HG02678 (cell line): ENCODE measurements at regions not wholly inside any gene's neighbourhood (a gene's known extent, or its start where the extent isn't known, plus 50 kb on each side); places are given as distances from the start of the nearest gene placed in this dataset.

Experiments
- ATAC-seq: cut with Tn5 transposase; IDR thresholded peaks from one replicate; pipeline ENCODE4 v1.9.1; 2021; ENCODE audit warnings: mild to moderate bottlenecking, moderate library complexity; ENCODE audit not compliant: unreplicated experiment

DNA sequence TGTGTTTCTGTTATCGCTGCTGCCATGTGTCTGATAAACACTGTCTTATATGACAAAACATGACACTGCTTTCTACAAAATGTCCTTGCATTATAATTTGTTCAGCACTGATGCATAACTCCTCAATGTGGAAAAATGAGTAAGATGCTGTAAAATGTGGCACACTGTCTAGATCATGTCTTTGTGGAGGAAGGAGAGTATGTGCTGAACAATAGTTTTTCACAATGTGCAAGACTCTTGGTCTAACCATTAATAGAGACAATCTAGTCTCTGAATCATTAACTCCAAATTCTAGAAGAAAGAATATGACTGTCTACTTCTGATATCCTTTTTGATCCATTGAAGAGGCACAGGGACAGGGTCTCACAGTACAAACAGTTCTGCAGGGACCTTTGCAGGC is 127.9 kb upstream of the RARB start:
- no peak for ATAC-seq

DNA sequence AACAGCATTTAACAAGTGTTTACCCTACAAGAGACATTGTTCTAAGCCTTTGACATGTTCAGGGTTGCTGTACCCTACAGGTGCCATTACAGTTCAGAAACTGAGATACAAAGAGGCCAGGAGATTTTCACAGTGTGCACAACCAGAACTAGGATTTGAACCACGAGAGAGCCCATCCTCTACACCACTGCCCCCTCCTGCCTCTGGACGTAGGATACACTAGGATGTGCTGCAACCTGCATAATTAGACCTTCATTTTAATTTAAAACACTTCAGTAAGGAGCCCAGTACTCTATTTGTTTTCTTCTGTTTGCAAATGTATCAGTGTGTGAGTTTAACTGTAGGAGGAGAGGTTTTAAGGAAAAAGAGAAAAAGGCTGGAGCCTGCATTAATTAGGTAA is 123.1 kb upstream of the RARB start:
- no peak for ATAC-seq

DNA sequence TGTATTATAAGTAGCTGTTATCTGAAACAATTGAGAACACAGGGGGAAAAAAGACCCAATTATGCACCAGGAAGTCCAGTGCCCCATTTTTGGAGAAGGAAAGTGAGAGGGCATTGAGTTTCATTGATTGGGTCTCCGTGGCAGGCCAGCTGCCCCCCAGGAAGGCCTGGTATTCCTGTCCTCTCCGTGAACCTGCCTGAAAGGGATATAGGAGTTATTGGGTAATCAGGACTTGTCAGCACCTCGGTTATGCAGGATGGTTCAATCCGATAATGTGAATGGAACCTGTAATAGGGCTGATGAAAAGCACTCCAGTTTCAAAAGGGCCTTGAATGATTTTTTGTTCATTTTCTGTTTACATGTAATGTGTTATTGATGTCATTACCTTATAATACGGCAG is 122.0 kb upstream of the RARB start:
- no peak for ATAC-seq

DNA sequence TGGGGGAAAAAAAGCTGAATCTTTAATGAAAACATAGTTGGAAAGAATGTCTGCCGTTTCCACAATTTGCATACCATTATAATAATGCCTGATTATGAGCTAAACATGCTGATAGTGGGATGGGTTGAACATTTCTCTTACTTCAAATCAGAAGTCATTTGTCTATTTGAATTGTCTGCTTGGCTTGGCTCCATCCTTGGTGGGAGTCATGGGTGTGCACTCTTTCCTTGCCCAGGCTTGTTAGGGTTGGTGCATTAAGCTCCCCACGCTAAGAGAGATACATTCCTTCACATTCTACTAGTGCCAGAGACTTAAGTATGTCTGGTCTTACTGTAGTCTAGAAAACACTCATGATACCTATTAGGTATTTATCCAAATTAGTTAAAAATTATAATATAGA is 121.4 kb upstream of the RARB start:
- no peak for ATAC-seq

DNA sequence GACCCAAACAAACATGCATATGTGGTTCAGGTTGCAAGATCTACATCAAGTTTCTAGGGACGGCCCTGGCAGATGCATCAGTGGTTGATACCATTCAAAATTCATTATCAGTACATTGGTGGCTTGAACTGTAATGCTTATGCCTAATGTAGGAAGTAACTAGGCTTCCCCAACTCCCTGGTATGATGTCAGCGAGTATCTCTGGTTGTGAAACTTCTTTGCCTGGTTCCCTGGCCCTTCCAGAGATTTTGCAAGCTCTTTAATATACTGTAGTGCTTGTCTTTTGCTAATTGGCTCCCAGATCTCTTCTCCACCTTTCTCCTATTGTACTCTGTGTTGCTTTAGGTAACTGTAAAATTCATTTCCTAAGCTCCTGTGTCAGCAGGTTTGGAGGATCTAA is 114.8 kb upstream of the RARB start:
- no peak for ATAC-seq

DNA sequence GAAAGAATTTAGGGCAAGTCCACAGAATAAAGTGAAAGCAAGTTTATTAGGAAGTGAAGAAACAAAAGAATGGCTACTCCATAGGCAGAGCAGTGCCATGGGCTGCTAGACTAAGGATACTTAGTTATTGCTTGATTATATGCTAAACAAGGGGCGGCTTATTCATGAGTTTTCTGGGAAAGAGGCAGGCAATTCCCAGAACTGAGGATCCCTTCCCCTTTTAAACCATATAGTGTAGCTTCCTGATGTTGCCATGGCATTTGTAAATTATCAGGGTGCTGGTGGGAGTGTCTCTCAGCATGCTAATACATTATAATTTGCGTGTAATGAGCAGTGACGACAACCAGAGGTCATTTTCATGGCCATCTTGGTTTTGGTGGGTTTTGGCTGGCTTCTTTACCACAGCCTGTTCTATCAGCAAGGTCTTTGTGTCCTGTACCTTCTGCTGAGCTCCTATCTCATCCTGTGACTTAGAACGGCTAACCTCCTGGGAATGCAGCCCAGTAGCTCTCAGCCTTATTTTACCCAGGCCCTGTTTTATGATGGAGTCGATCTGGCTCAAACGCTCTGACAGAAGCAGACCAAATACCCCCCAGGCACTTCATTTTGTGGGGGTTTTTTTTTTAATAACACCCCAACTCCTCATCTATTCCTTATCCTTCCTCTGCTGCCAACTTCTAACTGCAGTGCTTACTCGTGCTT is 103.0 kb upstream of the RARB start:
- ATAC-seq, result no peak

DNA sequence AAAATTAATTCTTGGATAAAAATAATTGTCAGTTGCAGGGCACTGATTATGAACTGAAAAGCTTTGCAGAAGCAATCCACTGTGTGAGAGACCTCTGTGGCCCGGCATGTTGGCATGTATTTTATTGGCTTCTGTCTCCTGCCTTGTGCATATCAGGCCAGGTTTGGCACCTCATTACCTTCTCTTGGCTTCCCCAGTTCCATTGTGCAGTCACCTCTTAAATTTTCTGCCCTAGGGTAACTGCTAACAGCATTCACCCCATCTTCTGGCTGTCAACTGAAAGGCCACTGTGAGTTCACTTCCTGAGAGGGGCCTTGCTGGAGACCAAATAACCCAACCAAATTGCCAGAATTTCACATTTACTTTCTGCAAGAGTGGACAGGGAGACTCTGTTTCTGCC is 92.7 kb upstream of the RARB start:
- ATAC-seq, result no peak

DNA sequence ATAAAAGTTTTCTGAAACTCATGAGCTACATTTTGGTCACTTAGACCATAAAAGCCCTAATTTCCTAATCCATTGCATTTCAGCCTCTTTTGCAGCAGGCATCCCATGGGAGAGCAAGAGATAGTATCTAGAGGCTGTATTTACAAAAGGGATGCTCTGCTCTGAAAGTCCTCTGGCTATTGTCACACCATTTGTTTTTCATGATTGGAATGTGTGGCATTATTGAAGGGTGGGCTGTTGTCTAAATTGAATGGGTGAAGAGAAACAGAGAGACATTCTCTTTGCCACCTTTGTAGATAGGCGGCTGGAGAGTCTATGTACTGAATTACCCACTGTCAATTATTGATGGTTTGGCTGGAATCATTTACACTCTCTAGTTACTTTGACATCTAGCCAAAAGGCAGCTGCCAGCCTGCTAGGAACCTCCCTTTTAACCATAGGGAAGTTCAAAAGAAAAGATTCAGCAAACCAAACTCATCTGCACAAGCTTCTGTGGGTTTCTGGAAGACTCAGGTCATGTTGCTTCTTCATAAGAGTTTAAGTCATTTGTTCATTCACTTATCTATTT is 89.8 kb upstream of the RARB start:
- no peak for ATAC-seq

DNA sequence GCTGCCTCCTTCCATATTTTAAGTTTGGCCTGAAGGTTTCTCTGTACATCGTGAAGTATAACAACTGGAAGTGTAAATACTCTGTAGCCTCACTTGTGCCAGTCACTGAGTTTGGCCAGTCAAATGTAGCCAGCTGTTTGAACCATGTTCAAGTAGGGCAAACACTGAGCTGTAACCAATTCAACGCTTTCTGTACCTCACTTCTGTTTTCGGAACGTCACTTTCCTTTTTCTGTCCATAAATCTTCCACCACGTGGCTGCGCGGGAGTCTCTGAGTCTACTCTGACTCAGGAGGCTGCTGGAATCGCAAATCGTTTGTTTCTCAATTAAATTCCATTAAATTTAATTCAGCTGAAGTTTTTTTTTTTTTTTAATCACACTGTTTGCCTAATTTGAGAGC is 88.8 kb upstream of the RARB start:
- no peak for ATAC-seq

DNA sequence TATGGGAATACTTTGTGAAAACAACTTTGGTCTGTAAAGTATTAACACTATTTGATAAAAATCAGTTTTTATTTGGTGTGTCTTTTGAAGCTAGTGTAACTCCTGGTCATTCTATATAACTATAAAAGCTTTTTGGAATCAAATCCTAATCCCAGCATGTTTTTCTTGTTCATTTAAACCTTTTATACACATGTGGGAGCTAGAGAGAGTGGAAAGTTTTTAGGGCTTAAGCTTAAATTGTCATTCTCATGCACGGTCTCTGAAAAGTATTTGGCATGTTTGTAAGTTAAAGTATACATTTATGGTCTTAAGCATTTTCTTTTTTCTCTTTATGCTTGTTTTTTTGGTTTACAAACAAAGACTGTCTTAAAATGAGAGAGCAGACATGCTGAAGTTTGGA is 83.4 kb upstream of the RARB start:
- ATAC-seq, result no peak

DNA sequence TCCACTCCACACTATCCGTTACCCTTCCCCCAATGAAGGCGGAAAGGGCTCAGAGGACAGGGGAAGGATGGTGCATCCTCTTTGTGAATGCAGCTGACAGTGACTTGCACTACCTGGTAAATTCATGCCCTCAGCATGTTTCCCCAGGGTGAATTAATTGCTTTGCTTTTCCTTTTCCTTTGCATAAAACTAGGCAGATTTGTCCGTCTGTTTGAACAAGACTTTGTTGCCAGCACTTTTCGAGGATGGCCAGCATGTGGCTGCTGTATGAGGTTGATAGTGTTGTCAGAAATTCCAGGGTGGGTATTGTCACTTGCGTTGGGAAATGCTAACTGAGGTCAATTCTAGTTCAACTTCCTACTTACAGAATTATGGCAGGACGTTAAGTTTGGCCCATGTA is 79.0 kb upstream of the RARB start:
- no peak for ATAC-seq

DNA sequence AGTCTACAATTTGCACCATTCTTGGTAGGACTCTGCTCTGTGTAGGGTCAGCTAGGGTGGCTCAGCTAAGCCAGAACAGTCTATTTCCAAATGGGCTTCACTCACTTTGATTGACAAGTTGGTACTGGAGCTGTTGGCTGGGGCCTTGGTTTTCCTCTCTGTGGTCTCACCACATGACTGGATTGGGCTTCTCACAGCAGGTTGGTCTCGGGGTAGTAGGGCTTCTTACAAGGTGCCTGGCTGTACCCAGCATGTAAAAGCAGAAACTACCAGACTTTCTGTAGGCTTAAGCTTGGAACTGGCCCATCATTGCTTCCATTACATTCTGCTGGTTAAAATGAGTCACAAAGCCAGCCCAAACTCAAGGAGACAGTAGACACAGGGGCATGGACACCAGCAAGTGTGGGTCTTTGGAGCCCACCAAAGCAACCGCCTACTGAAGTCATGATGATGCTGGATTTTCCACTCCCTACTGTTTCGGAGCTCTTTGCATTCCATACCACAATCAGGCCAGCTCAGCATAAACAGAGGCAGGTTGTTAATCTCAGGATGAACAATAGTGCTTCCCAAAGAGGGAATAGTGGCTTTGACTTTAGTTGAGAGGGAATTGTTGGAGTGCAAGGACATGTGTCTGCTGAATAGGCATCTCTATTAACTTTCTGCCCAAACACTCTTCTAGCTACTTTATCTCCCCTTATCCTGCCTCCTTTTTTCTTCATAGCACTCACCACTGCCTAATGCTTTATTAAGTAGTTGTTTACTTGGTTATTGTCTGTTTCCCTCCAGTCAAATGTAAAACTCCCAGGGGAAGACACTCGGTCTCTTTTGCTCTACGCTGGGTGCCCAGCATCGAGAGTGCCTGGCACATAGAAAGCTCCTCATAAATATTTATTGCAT is 78.0 kb upstream of the RARB start:
- no peak for ATAC-seq

DNA sequence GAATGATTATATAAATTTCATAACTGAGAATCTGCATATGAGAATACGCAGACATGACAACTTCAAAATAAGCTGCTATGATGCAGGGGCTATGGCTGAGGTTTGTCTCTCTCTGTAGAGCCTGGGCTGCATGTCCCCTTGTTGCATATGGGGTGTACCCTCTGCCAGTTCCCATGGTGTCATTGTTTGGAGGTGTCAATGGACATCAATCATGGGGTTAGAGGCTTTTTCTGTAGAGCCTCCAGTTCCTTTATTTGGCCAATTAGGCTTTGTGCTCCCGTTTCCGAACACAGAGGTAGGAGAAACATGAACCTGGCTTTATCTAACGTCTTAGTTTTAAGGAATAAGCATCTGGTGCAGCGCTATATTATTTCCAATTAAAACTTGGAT is 77.3 kb upstream of the RARB start:
- no peak for ATAC-seq

DNA sequence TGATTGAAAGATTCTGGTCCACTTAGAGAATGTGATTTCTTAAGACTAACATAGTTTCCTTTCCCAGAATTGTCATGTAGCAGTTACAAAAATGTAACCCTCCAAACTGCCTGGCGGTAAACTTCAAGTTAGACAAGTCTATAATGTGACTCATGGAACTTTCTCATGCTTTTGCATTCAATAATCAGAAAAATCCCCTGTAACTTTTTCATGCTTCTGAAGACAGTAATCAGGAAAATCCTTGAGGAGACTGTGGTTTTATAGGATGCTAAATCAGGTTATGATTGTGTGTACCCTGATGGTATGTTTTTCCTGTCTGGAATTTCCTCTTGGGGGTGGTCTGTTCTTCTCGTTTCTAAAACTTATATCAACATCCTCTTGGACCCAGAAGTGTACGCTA is 74.0 kb upstream of the RARB start:
- ATAC-seq, result no peak

DNA sequence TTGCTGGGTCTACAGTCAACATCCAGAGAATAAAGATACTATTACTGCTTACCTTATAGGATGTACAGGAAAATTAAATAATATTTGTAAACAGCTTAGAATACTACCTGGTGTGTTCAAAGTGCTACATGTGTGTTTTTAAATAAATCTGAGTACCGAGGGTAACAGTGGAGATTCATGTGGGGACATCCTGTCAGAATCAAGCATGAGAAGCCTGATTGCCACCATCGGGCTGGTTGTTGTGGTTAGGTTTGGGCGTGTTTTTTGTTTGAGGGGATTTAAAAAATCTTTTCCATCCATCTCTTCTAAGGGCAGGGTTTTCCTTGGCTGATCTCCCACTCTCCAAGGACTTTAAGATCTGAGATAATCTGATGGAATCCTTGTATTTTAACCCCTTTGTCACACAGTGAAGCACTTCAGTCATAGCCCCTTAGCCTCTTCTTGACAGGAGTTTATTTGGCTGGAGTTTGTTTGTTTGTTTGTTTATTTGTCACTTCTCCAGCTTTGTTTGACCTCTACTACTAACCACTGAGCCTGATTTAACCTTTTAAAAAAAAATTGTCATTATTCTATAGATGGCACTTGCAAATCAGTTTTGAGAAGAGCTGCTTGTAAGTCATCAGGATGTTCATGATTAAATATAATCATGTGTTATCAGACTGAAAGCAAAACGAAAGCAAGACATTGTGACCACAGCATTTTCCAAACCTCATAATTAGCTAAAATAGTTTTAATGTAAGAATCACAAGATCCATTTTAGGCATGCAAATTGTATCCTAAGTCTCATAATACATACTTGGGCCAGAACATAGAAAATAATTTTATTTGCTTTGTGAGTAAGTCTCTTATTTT is 72.8 kb upstream of the RARB start:
- ATAC-seq, result no peak

DNA sequence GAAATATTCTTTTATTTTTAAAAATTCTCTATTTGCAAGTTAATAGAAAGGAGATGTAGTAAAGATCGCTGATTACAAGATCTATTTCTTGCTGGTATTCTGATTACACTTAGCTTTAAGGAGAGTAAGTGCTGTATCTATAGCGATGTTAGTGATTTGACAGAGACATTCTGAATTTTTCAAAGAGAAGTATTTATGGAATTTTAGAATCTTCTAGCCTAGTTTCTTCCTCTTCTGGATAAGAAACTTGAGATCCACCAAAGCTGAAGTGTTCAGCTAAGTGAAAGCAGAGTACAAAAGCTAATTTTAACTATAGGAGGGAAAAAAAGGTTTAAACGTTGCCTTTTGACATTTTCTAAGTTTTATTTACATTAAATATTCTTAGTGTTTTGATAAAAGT is 72.1 kb upstream of the RARB start:
- no peak for ATAC-seq

DNA sequence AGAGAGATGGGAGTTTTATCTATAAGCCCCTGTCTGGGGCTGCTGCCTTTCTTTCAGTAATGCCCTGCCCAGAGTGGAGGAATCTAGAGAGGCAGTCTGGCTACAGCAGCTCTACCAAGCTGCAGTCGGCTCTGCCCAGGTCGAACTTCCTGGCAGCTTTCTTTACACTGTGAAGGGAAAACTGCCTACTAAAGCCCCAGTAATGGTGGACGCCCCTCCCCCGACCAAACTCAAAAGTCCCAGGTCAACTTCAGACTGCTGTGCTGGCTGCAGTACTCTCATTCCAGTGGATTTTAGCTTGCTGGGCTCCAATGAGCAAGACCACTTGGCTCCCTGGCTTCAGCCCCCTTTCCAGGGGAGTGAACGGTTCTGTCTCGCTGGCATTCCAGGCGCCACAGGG is 65.9 kb upstream of the RARB start:
- ATAC-seq, result no peak

DNA sequence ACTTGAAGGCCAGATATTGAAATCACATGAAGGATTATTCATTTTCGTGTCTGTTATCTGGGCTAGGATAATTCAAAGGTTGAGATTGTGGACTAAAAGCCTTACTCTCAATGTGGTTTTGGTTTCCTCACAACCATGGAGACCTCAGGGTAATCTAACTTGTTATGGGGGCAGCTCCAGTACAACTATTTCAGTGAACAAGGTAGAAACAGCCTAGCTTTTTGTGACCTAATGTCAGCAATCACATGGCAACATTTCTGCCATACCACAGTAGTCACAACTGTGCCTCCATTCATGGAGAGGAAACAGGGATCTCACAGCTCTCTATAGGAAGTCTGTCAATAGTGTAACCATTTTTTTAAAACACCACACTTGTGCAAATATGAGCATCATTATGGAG is 62.4 kb upstream of the RARB start:
- no peak for ATAC-seq

DNA sequence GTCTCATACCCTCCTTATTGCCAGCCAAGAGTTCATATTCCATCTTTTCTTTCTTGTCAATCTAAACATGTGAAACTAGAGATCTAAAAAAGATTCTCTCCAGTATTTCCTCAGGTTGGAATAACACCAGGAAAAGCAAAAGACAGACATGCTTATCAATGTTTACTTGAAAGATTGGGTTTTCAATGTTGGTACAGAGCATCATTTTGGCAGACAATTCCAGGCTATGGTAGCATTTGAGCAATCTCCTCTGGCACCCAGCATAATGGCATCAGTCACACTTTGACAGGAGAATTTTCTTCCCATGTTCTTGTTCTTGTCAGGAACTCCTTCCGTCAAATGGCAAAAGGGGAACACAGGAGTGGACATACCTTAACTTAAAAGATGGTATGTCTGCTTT is 61.0 kb upstream of the RARB start:
- no peak for ATAC-seq

DNA sequence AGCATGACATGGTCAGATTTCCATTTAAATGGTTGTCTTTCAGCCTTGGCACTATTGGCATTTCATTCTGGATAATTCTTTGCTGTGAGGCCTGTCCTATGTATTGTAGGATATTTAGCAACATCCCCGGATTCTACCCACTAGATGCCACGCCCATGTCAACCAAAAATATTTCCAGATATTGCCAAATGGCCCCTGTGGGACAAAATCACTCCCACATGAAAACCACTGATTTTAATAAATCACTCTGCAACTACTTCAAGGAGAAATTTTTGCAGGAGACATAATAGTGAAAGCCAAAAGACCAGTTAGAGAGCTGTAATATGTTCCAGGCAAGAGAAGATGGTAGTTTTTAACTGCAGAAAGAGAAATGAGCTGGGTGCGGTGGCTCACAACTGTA is 55.9 kb upstream of the RARB start:
- ATAC-seq, result no peak

DNA sequence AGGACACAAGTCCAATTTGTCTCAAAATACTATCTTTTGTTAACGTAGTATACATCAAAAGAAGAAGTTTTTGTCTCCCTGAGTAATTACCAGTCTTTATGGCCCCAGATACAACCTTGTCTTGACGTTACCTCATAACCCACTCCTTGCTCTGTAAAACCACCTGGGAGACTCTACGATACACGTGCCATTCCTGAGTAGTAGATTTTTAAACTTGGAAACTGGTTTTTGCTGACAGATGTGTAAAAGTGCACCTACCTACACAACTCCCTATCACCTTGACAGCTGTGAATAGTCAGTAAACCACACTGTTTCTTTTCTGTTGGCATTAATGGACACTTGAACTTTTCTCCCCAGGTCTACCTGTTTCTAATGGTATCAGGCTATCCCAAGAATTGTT is 51.7 kb upstream of the RARB start:
- ATAC-seq, result no peak
